Loucy (cell line): ENCODE measurements at regions not wholly inside any gene's neighbourhood (a gene's known extent, or its start where the extent isn't known, plus 50 kb on each side); places are given as distances from the start of the nearest gene placed in this dataset.

Experiments
- EZH2phosphoT487 ChIP-seq: fragments of 200-600 bp; IDR thresholded peaks from 2 replicates; pipeline ENCODE4 v1.6.1; 2018; ENCODE audit warnings: antibody characterized with exemption, mild to moderate bottlenecking, moderate library complexity, borderline replicate concordance
- TF ChIP-seq, protein P1 (sequence below): fragments of 200-600 bp; sonication (generic); conservative IDR thresholded peaks from 2 replicates; pipeline ENCODE4 v1.5.1; 2014; ENCODE audit warnings: mild to moderate bottlenecking, antibody characterized with exemption, low read length

DNA sequence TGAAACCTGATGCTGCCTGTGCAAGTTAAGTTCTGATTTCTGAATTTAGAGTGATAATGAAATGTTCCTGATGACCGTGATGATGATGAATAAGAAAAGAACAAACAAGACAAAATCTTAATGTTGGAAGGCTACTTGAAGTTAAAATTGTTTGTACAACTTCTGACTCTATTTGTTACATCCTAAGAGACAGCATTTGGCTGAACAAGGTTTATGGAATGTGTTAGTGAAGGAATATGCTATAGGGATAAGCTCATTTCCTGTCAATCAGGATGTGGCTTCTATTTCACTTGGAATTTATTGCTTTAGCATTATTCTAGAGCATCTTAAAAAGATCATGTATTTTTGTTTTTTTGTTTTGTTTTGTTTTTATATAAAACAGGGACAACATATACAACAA is 267.5 kb downstream of the FAT4 start:
- TF ChIP-seq, protein P1, sequence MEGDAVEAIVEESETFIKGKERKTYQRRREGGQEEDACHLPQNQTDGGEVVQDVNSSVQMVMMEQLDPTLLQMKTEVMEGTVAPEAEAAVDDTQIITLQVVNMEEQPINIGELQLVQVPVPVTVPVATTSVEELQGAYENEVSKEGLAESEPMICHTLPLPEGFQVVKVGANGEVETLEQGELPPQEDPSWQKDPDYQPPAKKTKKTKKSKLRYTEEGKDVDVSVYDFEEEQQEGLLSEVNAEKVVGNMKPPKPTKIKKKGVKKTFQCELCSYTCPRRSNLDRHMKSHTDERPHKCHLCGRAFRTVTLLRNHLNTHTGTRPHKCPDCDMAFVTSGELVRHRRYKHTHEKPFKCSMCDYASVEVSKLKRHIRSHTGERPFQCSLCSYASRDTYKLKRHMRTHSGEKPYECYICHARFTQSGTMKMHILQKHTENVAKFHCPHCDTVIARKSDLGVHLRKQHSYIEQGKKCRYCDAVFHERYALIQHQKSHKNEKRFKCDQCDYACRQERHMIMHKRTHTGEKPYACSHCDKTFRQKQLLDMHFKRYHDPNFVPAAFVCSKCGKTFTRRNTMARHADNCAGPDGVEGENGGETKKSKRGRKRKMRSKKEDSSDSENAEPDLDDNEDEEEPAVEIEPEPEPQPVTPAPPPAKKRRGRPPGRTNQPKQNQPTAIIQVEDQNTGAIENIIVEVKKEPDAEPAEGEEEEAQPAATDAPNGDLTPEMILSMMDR = no peak
- no peak for TF ChIP-seq EZH2phosphoT487
